ENCODE measurements at regions not wholly inside any gene's neighbourhood (a gene's known extent, or its start where the extent isn't known, plus 50 kb on each side); places are given as distances from the start of the nearest gene placed in this dataset.

DNA sequence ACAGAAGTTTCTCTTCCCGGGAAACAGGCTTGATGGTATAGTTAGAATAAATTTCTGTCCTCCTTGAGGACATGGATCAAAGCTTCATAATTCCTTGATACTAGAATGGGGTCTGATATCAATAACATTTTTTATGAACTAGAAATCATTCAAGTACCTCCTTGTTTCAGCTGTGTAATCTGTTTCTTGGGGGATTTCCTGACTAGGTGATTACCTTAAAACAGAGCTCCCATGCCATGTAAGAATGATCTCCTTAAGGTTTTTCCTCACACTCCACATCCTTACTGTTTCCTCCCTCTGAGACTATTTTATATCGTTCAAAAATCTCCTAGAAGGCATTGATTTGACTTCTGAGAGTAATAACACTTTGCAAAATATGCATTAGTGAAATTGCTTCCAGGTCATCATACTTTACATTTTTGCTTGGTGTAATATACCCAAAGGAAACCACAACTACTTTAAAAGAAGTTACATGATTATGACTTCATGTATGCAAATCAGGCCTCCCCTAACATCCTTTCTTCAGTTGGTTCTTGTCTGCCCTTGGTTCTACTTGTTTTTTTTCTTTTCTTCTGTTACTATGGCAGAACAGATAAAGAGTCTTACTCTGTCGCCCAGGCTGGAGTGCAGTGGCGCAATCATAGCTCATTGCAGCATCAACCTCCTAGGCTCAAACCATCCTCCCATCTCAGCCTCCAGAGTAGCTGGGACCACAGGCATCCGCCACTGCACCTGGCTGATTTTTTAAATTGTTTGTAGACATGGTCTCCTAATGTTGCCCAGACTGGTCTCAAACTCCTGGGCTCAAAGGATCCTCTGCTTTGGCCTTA, 388.8 kb downstream of the ZFHX3 start:
- TF ChIP-seq CTCF (IDR thresholded peaks at IDR 0.05) = no peak
- no peak for TF ChIP-seq POLR2A (IDR thresholded peaks at IDR 0.05)
- no peak for TF ChIP-seq EP300 (IDR thresholded peaks at IDR 0.05)
- TF ChIP-seq POLR2AphosphoS5 (IDR thresholded peaks at IDR 0.05) = no peak
